ENCODE measurements at regions not wholly inside any gene's neighbourhood (a gene's known extent, or its start where the extent isn't known, plus 50 kb on each side); places are given as distances from the start of the nearest gene placed in this dataset.

DNA sequence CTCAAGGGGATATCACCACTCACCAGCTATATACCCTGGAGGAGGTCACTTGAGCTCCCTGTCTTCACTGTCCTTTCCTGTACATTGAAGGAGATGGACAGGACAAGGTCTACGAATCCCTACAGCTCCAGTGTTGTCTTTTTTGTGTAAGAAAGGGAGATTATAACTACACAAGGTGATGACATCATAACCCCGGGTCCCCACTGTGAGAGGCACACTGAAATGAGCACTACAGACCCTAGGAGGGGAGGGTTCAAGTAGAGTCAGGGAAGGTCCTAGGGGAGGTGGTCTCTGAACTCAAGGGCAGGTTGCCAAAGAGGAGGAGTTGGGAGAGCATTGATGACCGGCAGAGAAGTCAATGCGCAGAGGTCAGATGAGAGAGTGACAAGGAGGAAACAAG, 108.3 kb upstream of the SLC14A2 start:
- ChIA-PET POLR2A (ENCODE audit: low non-redundant PET) (no interaction called here), CTCF (no interaction called here)
- Histone ChIP-seq H3K27me3 (replicated peaks; ENCODE audit: insufficient read depth, low read depth, low read length, poor library complexity) (peaks cover 22% of the 10 kb centered on the region), H3K9me3 (ENCODE audit: low read depth, low read length, poor library complexity, severe bottlenecking) (no peaks in the 10 kb centered on the region), H3K4me1 (ENCODE audit: insufficient read depth, low read length, poor library complexity, severe bottlenecking) (no peaks in the 10 kb centered on the region), H3K36me3 (ENCODE audit: insufficient read depth, low read length, poor library complexity, severe bottlenecking) (no peaks in the 10 kb centered on the region), H3K27ac (ENCODE audit: low read depth, low read length, poor library complexity, severe bottlenecking) (no peak overlapping the region), H3K4me3 (ENCODE audit: low read depth, low read length, poor library complexity, severe bottlenecking) (no peak overlapping the region)
- BruUV-seq (replicated peaks), result no TSS peak
- no peak for DNase-seq (ENCODE audit: low spot score)
- intact Hi-C loops (cut with micrococcal nuclease; ENCODE audit: unreplicated experiment), result no loop called here
- TF ChIP-seq, protein P1, sequence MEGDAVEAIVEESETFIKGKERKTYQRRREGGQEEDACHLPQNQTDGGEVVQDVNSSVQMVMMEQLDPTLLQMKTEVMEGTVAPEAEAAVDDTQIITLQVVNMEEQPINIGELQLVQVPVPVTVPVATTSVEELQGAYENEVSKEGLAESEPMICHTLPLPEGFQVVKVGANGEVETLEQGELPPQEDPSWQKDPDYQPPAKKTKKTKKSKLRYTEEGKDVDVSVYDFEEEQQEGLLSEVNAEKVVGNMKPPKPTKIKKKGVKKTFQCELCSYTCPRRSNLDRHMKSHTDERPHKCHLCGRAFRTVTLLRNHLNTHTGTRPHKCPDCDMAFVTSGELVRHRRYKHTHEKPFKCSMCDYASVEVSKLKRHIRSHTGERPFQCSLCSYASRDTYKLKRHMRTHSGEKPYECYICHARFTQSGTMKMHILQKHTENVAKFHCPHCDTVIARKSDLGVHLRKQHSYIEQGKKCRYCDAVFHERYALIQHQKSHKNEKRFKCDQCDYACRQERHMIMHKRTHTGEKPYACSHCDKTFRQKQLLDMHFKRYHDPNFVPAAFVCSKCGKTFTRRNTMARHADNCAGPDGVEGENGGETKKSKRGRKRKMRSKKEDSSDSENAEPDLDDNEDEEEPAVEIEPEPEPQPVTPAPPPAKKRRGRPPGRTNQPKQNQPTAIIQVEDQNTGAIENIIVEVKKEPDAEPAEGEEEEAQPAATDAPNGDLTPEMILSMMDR (conservative IDR thresholded peaks at IDR 0.05; ENCODE audit: low read depth, low read length), result no peak
- no peak for TF ChIP-seq EZH2 (IDR thresholded peaks at IDR 0.05; ENCODE audit: borderline replicate concordance, low read depth, low read length, poor library complexity, severe bottlenecking)

DNA sequence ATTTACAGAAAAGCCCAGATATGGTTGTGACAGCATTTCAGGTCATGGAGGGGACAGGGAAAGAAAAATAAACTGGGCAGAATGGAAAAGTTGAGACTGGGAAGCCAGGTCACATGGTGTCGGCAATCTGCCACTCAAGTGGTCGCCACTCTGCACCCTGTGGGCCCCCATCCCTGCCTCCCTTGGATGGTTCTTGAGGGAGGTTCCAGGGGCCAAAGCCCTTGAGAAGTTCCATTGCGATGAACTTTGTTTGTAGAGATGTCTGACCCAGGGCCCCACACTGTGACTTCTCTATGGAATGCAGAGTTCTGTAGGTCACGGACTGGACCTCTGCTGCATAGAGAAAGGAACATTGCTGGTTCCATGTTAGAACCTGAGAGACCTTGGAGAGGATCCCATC, 105.7 kb upstream of the SLC14A2 start:
- H3K9me3 ChIP-seq (ENCODE audit: low read depth, low read length, poor library complexity, severe bottlenecking), result no peaks in the 10 kb centered on the region
- DNase-seq (ENCODE audit: low spot score), result no peak
- H3K4me1 ChIP-seq (ENCODE audit: insufficient read depth, low read length, poor library complexity, severe bottlenecking), result no peaks in the 10 kb centered on the region
- no peak overlapping the region for H3K4me3 ChIP-seq (ENCODE audit: low read depth, low read length, poor library complexity, severe bottlenecking)
- TF ChIP-seq, protein P1 (conservative IDR thresholded peaks at IDR 0.05; ENCODE audit: low read depth, low read length), result no peak
- no peak for TF ChIP-seq EZH2 (IDR thresholded peaks at IDR 0.05; ENCODE audit: borderline replicate concordance, low read depth, low read length, poor library complexity, severe bottlenecking)
- H3K27me3 ChIP-seq (replicated peaks; ENCODE audit: insufficient read depth, low read depth, low read length, poor library complexity), result peaks cover 11% of the 10 kb centered on the region
- intact Hi-C loops (cut with micrococcal nuclease; ENCODE audit: unreplicated experiment), result no loop called here
- ChIA-PET CTCF (no interaction called here), POLR2A (ENCODE audit: low non-redundant PET) (no interaction called here)
- BruUV-seq (replicated peaks), result no TSS peak
- H3K27ac ChIP-seq (ENCODE audit: low read depth, low read length, poor library complexity, severe bottlenecking), result no peak overlapping the region
- H3K36me3 ChIP-seq (ENCODE audit: insufficient read depth, low read length, poor library complexity, severe bottlenecking), result no peaks in the 10 kb centered on the region

DNA sequence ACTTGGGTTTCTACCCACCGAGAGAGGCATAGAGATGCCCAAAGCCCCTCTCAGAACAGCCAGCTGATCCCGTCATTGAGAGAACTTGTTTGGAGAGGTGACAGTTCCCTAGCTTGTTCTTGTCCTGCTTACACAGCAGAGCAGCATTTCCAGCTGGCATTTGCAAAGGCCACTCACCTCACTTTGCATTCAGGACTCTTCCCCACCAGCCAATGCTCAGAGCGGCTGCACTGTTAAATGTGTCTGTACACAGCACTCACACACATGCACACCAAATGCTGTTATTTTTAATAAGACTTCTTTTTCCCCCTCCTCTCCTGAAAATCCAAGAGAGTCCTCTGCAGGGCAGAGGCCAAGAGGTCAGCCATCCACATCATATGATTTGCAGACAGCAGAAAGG, 104.6 kb upstream of the SLC14A2 start:
- TF ChIP-seq, protein P1 (conservative IDR thresholded peaks at IDR 0.05; ENCODE audit: low read depth, low read length), result no peak
- TF ChIP-seq EZH2 (IDR thresholded peaks at IDR 0.05; ENCODE audit: borderline replicate concordance, low read depth, low read length, poor library complexity, severe bottlenecking), result no peak
- Histone ChIP-seq H3K4me3 (ENCODE audit: low read depth, low read length, poor library complexity, severe bottlenecking) (no peak overlapping the region), H3K36me3 (ENCODE audit: insufficient read depth, low read length, poor library complexity, severe bottlenecking) (no peaks in the 10 kb centered on the region), H3K27ac (ENCODE audit: low read depth, low read length, poor library complexity, severe bottlenecking) (no peak overlapping the region), H3K9me3 (ENCODE audit: low read depth, low read length, poor library complexity, severe bottlenecking) (no peaks in the 10 kb centered on the region), H3K4me1 (ENCODE audit: insufficient read depth, low read length, poor library complexity, severe bottlenecking) (no peaks in the 10 kb centered on the region), H3K27me3 (replicated peaks; ENCODE audit: insufficient read depth, low read depth, low read length, poor library complexity) (peaks cover 7% of the 10 kb centered on the region)
- ChIA-PET CTCF (no interaction called here), POLR2A (ENCODE audit: low non-redundant PET) (no interaction called here)
- BruUV-seq (replicated peaks), result no TSS peak
- intact Hi-C loops (cut with micrococcal nuclease; ENCODE audit: unreplicated experiment), result no loop called here
- no peak for DNase-seq (ENCODE audit: low spot score)

Data from A673 (cell line).